Fibroblast of lung (primary cell): ENCODE measurements at regions not wholly inside any gene's neighbourhood (a gene's known extent, or its start where the extent isn't known, plus 50 kb on each side); places are given as distances from the start of the nearest gene placed in this dataset.

Source experiments
- CTCF ChIP-seq, 2 donors: IDR thresholded peaks in 1 of 2; conservative IDR thresholded peaks in 1 of 2; 1 replicate in 1 of 2; 2 replicates in 1 of 2; pipeline ENCODE4 v1.5.1; 2011 to 2012; ENCODE audit warnings: low read length in 2 of 2, control low read depth in 1 of 2, inconsistent platforms in 1 of 2, low read depth in 1 of 2, mild to moderate bottlenecking in 1 of 2
- EZH2 ChIP-seq: IDR thresholded peaks from 2 replicates; pipeline ENCODE4 v1.5.1; 2012; ENCODE audit warnings: low read length, control low read depth, mild to moderate bottlenecking; ENCODE audit errors: missing control alignments

DNA sequence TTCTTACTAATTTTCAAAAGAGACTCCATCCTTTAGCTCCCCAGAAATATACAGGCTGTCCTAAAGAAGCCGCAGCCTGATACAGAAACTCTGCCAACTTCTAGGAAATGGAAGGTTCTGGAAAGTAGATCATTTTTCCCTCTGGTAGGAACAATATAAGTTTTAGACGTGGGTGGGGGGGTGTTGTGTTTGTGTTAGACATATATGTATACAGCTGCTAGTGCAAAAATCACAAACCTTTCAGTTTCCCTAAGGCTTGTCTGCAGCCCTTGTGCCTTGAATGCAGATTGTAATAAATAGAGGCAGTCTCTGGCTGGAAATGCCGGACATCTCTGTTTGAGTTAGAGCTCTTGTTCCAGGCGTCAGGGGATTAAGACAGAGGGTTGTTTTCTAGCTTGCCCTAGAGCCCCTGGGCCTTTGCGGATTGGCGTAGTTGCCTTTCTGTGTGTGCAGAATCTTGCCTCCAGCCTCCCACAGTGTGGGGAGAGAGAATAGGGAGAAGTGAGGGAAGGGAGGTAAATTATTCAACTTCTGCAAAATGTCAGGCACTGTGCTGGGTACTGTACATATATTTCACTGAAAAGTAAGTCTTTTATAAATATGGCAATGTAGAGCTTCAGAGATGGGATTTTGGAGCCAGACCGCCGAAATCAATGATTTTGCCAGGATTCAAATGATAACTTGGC, 269.7 kb downstream of the PRL start:
- no peak for TF ChIP-seq CTCF (conservative IDR thresholded peaks at IDR 0.05 in 1 of 2, IDR thresholded peaks at IDR 0.05 in 1 of 2; ENCODE audit: low read depth in 1 of 2, low read length in 2 of 2)
- TF ChIP-seq EZH2, result no peak
